Ovary (tissue), 7 donors: ENCODE measurements at regions not wholly inside any gene's neighbourhood (a gene's known extent, or its start where the extent isn't known, plus 50 kb on each side); places are given as distances from the start of the nearest gene placed in this dataset.

Source experiments
- DNase-seq, 5 donors: peaks; one replicate each; pipeline ENCODE4 v3.0.0-alpha.2; 2019 to 2020
- H3K27ac ChIP-seq, 2 donors: fragments of 200-600 bp; one replicate each; pipeline versions ENCODE4 v1.5.1 to v1.8.0; 2019 to 2022
- H3K27me3 ChIP-seq: fragments of 200-600 bp; one replicate; pipeline ENCODE4 v1.8.0; 2022
- H3K36me3 ChIP-seq: fragments of 200-600 bp; sonication (generic); one replicate; pipeline ENCODE4 v1.5.1; 2019
- H3K4me1 ChIP-seq: one replicate; pipeline ENCODE4 v1.8.1; 2013; ENCODE audit warnings: mild to moderate bottlenecking, moderate library complexity; ENCODE audit not compliant: insufficient read depth
- H3K4me3 ChIP-seq: fragments of 200-600 bp; sonication (generic); one replicate; pipeline ENCODE4 v1.5.1; 2017
- H3K9me3 ChIP-seq, 2 donors: fragments of 200-600 bp in 1 of 2; sonication (generic) in 1 of 2; one replicate each; pipeline versions ENCODE4 v1.5.1 to v1.8.1; 2013 to 2019; ENCODE audit warnings: mild to moderate bottlenecking in 1 of 2, moderate library complexity in 1 of 2
- EP300 ChIP-seq: sonication (generic); formaldehyde crosslinking; IDR thresholded peaks from one replicate; pipeline ENCODE4 v1.6.1; 2017; ENCODE audit warnings: antibody characterized with exemption
- POLR2A ChIP-seq: fragments of 450-650 bp; IDR thresholded peaks from one replicate; pipeline ENCODE4 v1.6.1; 2017; ENCODE audit warnings: antibody characterized with exemption, mild to moderate bottlenecking, moderate library complexity
- WGBS, 3 donors: extraction: QIAGEN DNeasy Blood & Tissue Kit in 1 of 3; methylation state at CpG; one replicate each; pipeline versions ENCODE4 v1.1.5 to v1.1.7; 2013 to 2017; 5-methylcytosine and 5-hydroxymethylcytosine counted together
- intact Hi-C, 4 donors: fragments of 100-400 bp; cut with DNase I; formaldehyde crosslinking; loops; one replicate each; pipeline versions ENCODE4 v1.11.0 to v1.15.1; 2022 to 2023
- TF ChIP-seq, protein P1 (sequence below), 3 donors: fragments of 450-650 bp in 2 of 3; fragments of 200-600 bp in 1 of 3; IDR thresholded peaks; one replicate each; pipeline versions ENCODE4 v1.5.1 to v1.8.0; 2016 to 2022; ENCODE audit warnings: antibody characterized with exemption in 3 of 3, mild to moderate bottlenecking in 1 of 3
- donor health status: DM: no; HTN: no; CAD: no; lungs with moderate emphysema.
- donor health status: DM: no; HTN: no; CAD: no.
- donor health status: Bipolar disorder and iron deficiency.
- donor health status: DM: no; HTN: no; CAD: no.
- donor health status: DM: yes; HTN: yes; CAD: no.

DNA sequence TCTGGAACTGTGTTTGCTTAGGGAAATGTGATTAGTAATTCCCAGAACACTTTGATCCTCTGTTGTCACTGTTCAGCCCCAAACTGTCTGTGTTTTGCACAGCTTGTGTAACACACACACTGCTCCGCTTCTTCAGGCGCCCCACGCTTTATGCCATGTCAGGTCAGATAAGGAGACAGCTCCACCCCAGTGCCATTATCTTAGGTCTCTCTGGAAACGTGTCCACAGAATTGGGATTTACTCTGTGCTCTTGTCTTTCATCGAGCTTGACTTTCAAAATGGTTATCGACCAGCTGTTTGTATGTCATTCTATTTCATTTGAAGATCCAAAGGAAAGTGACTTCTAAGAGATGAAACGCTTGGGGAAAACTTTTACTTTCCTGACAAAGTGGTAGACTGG lies 106.4 kb upstream of the SSTR4 start:
- peaks cover 3% of the 10 kb centered on the region for H3K4me1 ChIP-seq
- H3K9me3 ChIP-seq, result no peaks in the 10 kb centered on the region
- TF ChIP-seq POLR2A (no peak), EP300 (no peak)
- TF ChIP-seq, protein P1, sequence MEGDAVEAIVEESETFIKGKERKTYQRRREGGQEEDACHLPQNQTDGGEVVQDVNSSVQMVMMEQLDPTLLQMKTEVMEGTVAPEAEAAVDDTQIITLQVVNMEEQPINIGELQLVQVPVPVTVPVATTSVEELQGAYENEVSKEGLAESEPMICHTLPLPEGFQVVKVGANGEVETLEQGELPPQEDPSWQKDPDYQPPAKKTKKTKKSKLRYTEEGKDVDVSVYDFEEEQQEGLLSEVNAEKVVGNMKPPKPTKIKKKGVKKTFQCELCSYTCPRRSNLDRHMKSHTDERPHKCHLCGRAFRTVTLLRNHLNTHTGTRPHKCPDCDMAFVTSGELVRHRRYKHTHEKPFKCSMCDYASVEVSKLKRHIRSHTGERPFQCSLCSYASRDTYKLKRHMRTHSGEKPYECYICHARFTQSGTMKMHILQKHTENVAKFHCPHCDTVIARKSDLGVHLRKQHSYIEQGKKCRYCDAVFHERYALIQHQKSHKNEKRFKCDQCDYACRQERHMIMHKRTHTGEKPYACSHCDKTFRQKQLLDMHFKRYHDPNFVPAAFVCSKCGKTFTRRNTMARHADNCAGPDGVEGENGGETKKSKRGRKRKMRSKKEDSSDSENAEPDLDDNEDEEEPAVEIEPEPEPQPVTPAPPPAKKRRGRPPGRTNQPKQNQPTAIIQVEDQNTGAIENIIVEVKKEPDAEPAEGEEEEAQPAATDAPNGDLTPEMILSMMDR (IDR thresholded peaks at IDR 0.05), result no peak
- no peak overlapping the region for H3K4me3 ChIP-seq
- H3K36me3 ChIP-seq, result no peaks in the 10 kb centered on the region
- 80 to 82% (median 81%) methylated on average over 7 of the region's 7 CpGs for WGBS, 3 donors
- H3K27ac ChIP-seq, result no peak overlapping the region
- no peaks in the 10 kb centered on the region for H3K27me3 ChIP-seq
- no peak for DNase-seq
- intact Hi-C loops, result no loop called here

DNA sequence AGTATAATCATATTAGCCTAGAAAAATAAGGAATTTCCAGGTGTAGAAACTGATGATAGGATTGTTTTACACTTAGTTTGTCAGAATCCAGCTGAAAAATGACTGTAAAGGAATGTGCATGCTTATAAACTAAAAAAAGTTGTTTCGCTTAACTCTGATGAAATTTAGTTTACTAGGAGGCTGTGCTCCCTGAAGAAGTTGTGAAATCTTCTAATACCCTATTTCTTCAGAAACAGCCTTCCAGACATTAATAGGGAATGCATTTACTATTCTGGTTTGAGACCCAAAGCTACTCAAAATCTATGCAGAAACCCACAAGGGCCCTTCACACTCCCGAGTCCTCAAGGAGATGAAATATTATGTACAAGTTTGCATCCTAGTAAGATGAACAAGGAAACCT lies 105.5 kb upstream of the SSTR4 start:
- Histone ChIP-seq H3K27me3 (no peaks in the 10 kb centered on the region), H3K36me3 (no peaks in the 10 kb centered on the region), H3K4me3 (no peak overlapping the region), H3K4me1 (peaks cover 1% of the 10 kb centered on the region), H3K27ac (no peak overlapping the region), H3K9me3 (no peaks in the 10 kb centered on the region)
- TF ChIP-seq EP300 (no peak), POLR2A (no peak)
- TF ChIP-seq, protein P1 (IDR thresholded peaks at IDR 0.05), result no peak
- 26 to 48% (median 34%) methylated on average over 2 of the region's 2 CpGs for WGBS, 3 donors
- intact Hi-C loops, result no loop called here
- DNase-seq, result no peak

DNA sequence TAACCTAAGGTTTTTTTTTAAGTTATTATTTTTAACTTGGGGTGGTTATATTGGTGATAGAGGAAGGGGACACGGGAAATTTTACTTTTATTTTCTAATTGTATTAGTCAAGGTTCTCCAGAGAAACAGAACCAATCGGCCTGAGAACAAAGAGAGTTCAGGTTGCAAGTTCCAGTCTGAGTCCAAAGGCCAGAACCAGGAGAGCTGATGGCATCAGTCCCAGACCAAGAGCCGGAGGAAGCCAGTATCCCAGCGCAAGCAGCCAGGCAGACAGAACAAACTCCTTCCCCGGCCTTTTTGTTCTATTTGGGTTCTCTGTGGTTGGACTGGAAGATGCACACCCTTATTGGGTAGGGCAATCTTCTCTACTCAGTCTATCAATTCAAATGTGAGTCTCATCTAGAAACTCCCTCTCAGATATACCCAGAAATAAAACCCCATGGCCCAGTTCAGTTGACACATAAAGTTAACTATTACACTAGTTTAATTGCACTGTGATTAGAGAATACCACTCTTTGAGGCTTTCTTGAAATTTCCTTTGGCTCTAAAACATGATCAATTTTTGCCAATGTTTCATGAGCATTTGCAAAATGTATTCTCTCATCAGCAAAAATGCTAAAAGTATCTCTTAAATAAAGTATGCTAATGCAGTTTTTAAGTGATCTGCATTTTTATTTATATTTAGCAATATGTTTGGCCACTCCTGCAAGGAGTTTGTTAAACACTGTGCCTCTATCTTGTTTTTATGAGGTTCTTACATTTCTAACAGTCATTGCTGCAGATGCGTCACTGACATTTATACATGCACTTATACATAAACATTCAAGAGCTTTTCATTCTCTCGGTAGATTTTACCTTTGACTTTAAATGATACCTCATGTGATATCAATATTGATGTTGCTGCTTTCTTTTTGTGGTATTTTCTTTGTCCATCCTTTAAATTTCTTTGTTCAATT lies 103.2 kb upstream of the SSTR4 start:
- no peak for DNase-seq
- Histone ChIP-seq H3K27me3 (no peaks in the 10 kb centered on the region), H3K4me1 (peaks cover 1% of the 10 kb centered on the region), H3K9me3 (no peaks in the 10 kb centered on the region), H3K27ac (no peak overlapping the region), H3K4me3 (no peak overlapping the region), H3K36me3 (no peaks in the 10 kb centered on the region)
- WGBS, 3 donors, result 79 to 84% (median 81%) methylated on average over 7 of the region's 7 CpGs
- intact Hi-C loops, result no loop called here
- no peak for TF ChIP-seq POLR2A
- TF ChIP-seq, protein P1 (IDR thresholded peaks at IDR 0.05), result no peak
- no peak for TF ChIP-seq EP300

DNA sequence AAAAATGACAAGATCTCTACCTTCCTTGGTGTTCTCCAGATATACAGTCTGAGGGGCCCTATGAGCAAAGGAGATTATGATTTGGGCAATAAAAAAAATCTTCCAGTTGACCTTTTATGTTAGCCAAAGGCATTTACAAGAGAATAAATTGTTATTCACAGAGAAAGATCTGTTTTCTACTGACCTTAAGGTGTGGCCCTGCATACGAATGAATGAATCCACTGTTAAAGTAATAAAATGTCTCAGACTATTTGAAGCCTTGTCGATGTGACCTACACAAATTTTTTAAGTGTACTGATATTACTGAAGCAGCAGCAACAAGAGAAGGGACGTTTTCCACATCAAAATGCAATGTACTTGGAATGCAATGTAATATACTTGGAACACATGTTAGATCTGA lies 95.9 kb upstream of the SSTR4 start:
- 25 to 29% (median 26%) methylated on average over 3 of the region's 3 CpGs for WGBS, 3 donors
- Histone ChIP-seq H3K27ac (no peak overlapping the region), H3K4me1 (peaks cover 13% of the 10 kb centered on the region), H3K4me3 (no peak overlapping the region), H3K9me3 (no peaks in the 10 kb centered on the region), H3K36me3 (no peaks in the 10 kb centered on the region), H3K27me3 (no peaks in the 10 kb centered on the region)
- intact Hi-C loops, result no loop called here
- TF ChIP-seq, protein P1 (IDR thresholded peaks at IDR 0.05), result no peak
- no peak for DNase-seq
